Keratinocyte (primary cell): ENCODE measurements at regions not wholly inside any gene's neighbourhood (a gene's known extent, or its start where the extent isn't known, plus 50 kb on each side); places are given as distances from the start of the nearest gene placed in this dataset.

Source experiments
- CTCF ChIP-seq, 3 experiments: IDR thresholded peaks in 1 of 3; conservative IDR thresholded peaks in 1 of 3; optimal IDR thresholded peaks in 1 of 3; 2 replicates in 2 of 3; 3 replicates in 1 of 3; pipeline versions ENCODE3 to v1.5.1; 2011; ENCODE audit warnings: low read length in 3 of 3, mild to moderate bottlenecking in 3 of 3, moderate library complexity in 2 of 3, control low read depth in 1 of 3, inconsistent platforms in 1 of 3; ENCODE audit not compliant: insufficient read depth in 2 of 3; ENCODE audit errors: extremely low read depth in 1 of 3
- EZH2 ChIP-seq: IDR thresholded peaks from one replicate; pipeline ENCODE4 v1.6.1; 2012; ENCODE audit warnings: inconsistent platforms, mild to moderate bottlenecking, low read length, moderate library complexity

GRCh38 chr12:48281811-48282210 is 68.9 kb downstream of the ZNF641 start:
- TF ChIP-seq CTCF (optimal IDR thresholded peaks at IDR 0.05 in 1 of 3, IDR thresholded peaks at IDR 0.05 in 1 of 3, conservative IDR thresholded peaks at IDR 0.05 in 1 of 3; ENCODE audit: extremely low read depth in 1 of 3, insufficient read depth in 2 of 3, low read length in 3 of 3), result no peak
- no peak for TF ChIP-seq EZH2
